ENCODE measurements at regions not wholly inside any gene's neighbourhood (a gene's known extent, or its start where the extent isn't known, plus 50 kb on each side); places are given as distances from the start of the nearest gene placed in this dataset.

DNA sequence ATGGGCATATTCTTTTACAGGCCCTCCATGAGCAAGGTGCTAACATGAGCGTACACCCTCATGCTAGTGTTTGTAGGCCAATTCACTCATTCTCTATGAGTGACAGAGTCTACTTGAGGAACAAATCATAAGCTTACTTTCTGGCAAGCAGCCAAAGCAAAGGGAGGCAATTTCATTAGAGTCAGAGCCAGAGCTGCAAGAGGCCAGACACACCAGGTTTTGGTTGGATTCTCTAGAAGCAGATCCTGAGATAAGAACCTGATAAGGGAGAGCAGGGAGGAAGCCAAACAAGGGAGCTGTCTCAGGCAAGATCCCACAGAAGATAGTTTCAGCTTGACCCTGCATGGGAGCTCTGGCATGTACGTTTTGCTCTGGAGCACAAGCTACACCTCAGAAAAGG, 214.1 kb upstream of the CTNNB1 start:
- TF ChIP-seq, protein P1, sequence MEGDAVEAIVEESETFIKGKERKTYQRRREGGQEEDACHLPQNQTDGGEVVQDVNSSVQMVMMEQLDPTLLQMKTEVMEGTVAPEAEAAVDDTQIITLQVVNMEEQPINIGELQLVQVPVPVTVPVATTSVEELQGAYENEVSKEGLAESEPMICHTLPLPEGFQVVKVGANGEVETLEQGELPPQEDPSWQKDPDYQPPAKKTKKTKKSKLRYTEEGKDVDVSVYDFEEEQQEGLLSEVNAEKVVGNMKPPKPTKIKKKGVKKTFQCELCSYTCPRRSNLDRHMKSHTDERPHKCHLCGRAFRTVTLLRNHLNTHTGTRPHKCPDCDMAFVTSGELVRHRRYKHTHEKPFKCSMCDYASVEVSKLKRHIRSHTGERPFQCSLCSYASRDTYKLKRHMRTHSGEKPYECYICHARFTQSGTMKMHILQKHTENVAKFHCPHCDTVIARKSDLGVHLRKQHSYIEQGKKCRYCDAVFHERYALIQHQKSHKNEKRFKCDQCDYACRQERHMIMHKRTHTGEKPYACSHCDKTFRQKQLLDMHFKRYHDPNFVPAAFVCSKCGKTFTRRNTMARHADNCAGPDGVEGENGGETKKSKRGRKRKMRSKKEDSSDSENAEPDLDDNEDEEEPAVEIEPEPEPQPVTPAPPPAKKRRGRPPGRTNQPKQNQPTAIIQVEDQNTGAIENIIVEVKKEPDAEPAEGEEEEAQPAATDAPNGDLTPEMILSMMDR (IDR thresholded peaks at IDR 0.05; ENCODE audit: poor library complexity): no peak
- no peak for TF ChIP-seq EZH2 (IDR thresholded peaks at IDR 0.05; ENCODE audit: borderline replicate concordance)

All from hepatocyte (in vitro differentiated cells).